ENCODE measurements at regions not wholly inside any gene's neighbourhood (a gene's known extent, or its start where the extent isn't known, plus 50 kb on each side); places are given as distances from the start of the nearest gene placed in this dataset.

GRCh38 chr4:120525106-120525505 lies 397.4 kb downstream of the PRDM5 start:
- Histone ChIP-seq H2AK5ac (ENCODE audit: low read depth, low read length) (no peak overlapping the region), H3K4ac (ENCODE audit: low read depth, low read length) (no peak overlapping the region), H3K27me3 (ENCODE audit: control insufficient read depth, insufficient read depth, low read length) (no peaks in the 10 kb centered on the region), H2BK120ac (ENCODE audit: low read depth, low read length) (no peak overlapping the region), H3K9me1 (ENCODE audit: insufficient read depth, low read length) (no peaks in the 10 kb centered on the region), H3K79me1 (ENCODE audit: low read depth in 1 of 2, low read length in 2 of 2) (no peaks in the 10 kb centered on the region), H3K9ac (ENCODE audit: low read depth, low read length) (no peak overlapping the region), H3K36me3 (ENCODE audit: control insufficient read depth, insufficient read depth, low read length) (no peaks in the 10 kb centered on the region), H2AK9ac (replicated peaks; ENCODE audit: low read depth, low read length, poor library complexity) (no peak overlapping the region), H2BK20ac (ENCODE audit: low read depth, low read length) (no peak overlapping the region), H3K4me2 (ENCODE audit: low read depth, low read length) (no peak overlapping the region), H4K5ac (ENCODE audit: low read depth, low read length) (no peak overlapping the region), H2BK15ac (ENCODE audit: low read depth, low read length) (no peak overlapping the region), H4K91ac (ENCODE audit: insufficient read depth, low read depth, low read length) (no peak overlapping the region), H3K14ac (replicated peaks; ENCODE audit: low read depth, low read length) (no peak overlapping the region), H3K4me1 (ENCODE audit: control insufficient read depth, insufficient read depth, low read length) (no peaks in the 10 kb centered on the region), H3K27ac (ENCODE audit: insufficient read depth, low read length) (no peak overlapping the region), H3K23ac (ENCODE audit: low read depth, low read length) (no peak overlapping the region), H3K9me3 (ENCODE audit: control insufficient read depth, insufficient read depth, low read length) (no peaks in the 10 kb centered on the region), H4K8ac (ENCODE audit: low read depth in 2 of 2, low read length in 2 of 2) (no peak overlapping the region), H4K20me1 (ENCODE audit: insufficient read depth, low read length) (no peaks in the 10 kb centered on the region), H3K4me3 (ENCODE audit: insufficient read depth, low read depth, low read length) (no peak overlapping the region), H2BK5ac (ENCODE audit: low read depth, low read length, poor library complexity, severe bottlenecking) (no peak overlapping the region), H3K18ac (ENCODE audit: low read depth, low read length) (no peak overlapping the region), H3K56ac (ENCODE audit: extremely low read depth, insufficient read depth, low read length) (no peak overlapping the region), H2AFZ (replicated peaks; ENCODE audit: low read length, poor library complexity) (no peak overlapping the region)
- ChIA-PET POLR2A (ENCODE audit: unreplicated experiment) (no interaction called here), CTCF (interaction anchor here (0.6 kb wide), 1 partner anchor 406 kb away, joined by 3 read pairs; no protein-coding TSS in a partner anchor)
- TF ChIP-seq MAFK (IDR thresholded peaks at IDR 0.05; ENCODE audit: low read depth, low read length) (peak; percentile 71), RFX5 (IDR thresholded peaks at IDR 0.05; ENCODE audit: low read depth, low read length) (no peak)
- dilution Hi-C loops (cut with HindIII; ENCODE audit: low sequenced_read_pairs, unreplicated experiment), result no loop called here
- no peak for DNase-seq
- BruUV-seq (replicated peaks), result no TSS peak
- intact Hi-C loops (cut with micrococcal nuclease), result no loop called here
- no peak for ATAC-seq (ENCODE audit: low read depth)
- in situ Hi-C loops (cut with MboI; ENCODE audit: low sequenced_read_pairs), result no loop called here
- no CpG with 5 or more reads among the region's 4 CpGs for WGBS, 2 experiments (ENCODE audit: extremely low coverage in 2 of 2, insufficient read length in 1 of 2)

Data from IMR-90 (cell line).